IPS-20b (cell line): ENCODE measurements at regions not wholly inside any gene's neighbourhood (a gene's known extent, or its start where the extent isn't known, plus 50 kb on each side); places are given as distances from the start of the nearest gene placed in this dataset.

Experiments
- H3K27ac ChIP-seq: one replicate; pipeline ENCODE4 v1.5.1; 2013; ENCODE audit warnings: low read length
- H3K27me3 ChIP-seq: 2 replicates; pipeline ENCODE4 v1.6.1; 2013; ENCODE audit warnings: mild to moderate bottlenecking, low read length, inconsistent platforms; ENCODE audit not compliant: insufficient read depth
- H3K36me3 ChIP-seq: 2 replicates; pipeline ENCODE4 v1.6.1; 2013; ENCODE audit warnings: low read depth, mild to moderate bottlenecking, inconsistent platforms, low read length, moderate library complexity; ENCODE audit not compliant: insufficient read depth
- H3K4me1 ChIP-seq: 2 replicates; pipeline ENCODE4 v1.6.1; 2013; ENCODE audit warnings: mild to moderate bottlenecking, control low read depth, inconsistent platforms, low read length, moderate library complexity; ENCODE audit not compliant: insufficient read depth
- H3K4me3 ChIP-seq: 2 replicates; pipeline ENCODE4 v1.5.1; 2013; ENCODE audit warnings: mild to moderate bottlenecking, low read length, inconsistent platforms
- H3K9ac ChIP-seq: 2 replicates; pipeline ENCODE4 v1.6.1; 2013; ENCODE audit warnings: low read depth, mild to moderate bottlenecking, inconsistent platforms, low read length, moderate library complexity
- H3K9me3 ChIP-seq: 2 replicates; pipeline ENCODE4 v1.6.1; 2013; ENCODE audit warnings: mild to moderate bottlenecking, low read depth, low read length, inconsistent platforms; ENCODE audit not compliant: insufficient read depth

- no peaks in the 10 kb centered on the region for H3K9me3 ChIP-seq
- H3K27me3 ChIP-seq: no peaks in the 10 kb centered on the region
- H3K9ac ChIP-seq: no peak overlapping the region
- H3K4me1 ChIP-seq: peaks cover 6% of the 10 kb centered on the region
- no peak overlapping the region for H3K27ac ChIP-seq
- peaks cover 25% of the 10 kb centered on the region for H3K36me3 ChIP-seq
- H3K4me3 ChIP-seq: no peak overlapping the region
These were observed 222.2 kb upstream of the RGS6 start for GRCh38 chr14:71709987-71710386.

GRCh38 chr14:71711125-71711524 lies 221.1 kb upstream of the RGS6 start:
- H3K4me1 ChIP-seq: peaks cover 6% of the 10 kb centered on the region
- H3K27ac ChIP-seq: no peak overlapping the region

DNA sequence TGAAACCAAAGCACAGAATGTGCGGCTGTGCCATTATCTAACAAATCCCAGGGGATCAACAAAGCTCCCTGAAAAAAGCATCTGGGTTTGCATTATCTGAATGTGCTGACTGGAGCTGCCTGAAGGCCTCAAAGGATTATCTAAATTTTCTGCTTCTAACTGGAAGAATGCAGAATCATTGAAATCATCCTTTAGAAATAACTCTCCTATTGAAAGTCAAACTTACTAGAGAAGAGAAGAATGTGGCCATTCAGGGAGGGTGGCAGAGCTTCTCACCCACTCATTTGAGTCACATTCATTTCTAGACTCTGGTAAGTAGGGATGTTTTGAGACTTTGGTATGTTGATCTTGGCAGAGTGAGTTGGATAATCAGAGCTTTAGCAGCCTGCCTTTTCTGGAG lies 220.6 kb upstream of the RGS6 start:
- no peaks in the 10 kb centered on the region for H3K9me3 ChIP-seq
- peaks cover 6% of the 10 kb centered on the region for H3K4me1 ChIP-seq
- H3K27me3 ChIP-seq: no peaks in the 10 kb centered on the region
- H3K27ac ChIP-seq: no peak overlapping the region
- no peak overlapping the region for H3K4me3 ChIP-seq
- peaks cover 28% of the 10 kb centered on the region for H3K36me3 ChIP-seq
- no peak overlapping the region for H3K9ac ChIP-seq

More at GRCh38 chr14:71711125-71711524, 221.1 kb upstream of the RGS6 start:
- Histone ChIP-seq H3K36me3 (peaks cover 25% of the 10 kb centered on the region), H3K4me3 (no peak overlapping the region), H3K27me3 (no peaks in the 10 kb centered on the region), H3K9me3 (no peaks in the 10 kb centered on the region), H3K9ac (no peak overlapping the region)

- Histone ChIP-seq H3K27me3 (no peaks in the 10 kb centered on the region), H3K9ac (no peak overlapping the region), H3K4me3 (no peak overlapping the region), H3K36me3 (peaks cover 26% of the 10 kb centered on the region), H3K27ac (no peak overlapping the region), H3K9me3 (no peaks in the 10 kb centered on the region), H3K4me1 (peaks cover 6% of the 10 kb centered on the region)
These were observed 219.8 kb upstream of the RGS6 start for GRCh38 chr14:71712478-71712877.

- Histone ChIP-seq H3K27ac (no peak overlapping the region), H3K27me3 (no peaks in the 10 kb centered on the region), H3K4me1 (peaks cover 6% of the 10 kb centered on the region), H3K9ac (no peak overlapping the region), H3K9me3 (no peaks in the 10 kb centered on the region), H3K4me3 (no peak overlapping the region), H3K36me3 (peaks cover 26% of the 10 kb centered on the region)
These were observed 219.2 kb upstream of the RGS6 start for GRCh38 chr14:71713016-71713415.

DNA sequence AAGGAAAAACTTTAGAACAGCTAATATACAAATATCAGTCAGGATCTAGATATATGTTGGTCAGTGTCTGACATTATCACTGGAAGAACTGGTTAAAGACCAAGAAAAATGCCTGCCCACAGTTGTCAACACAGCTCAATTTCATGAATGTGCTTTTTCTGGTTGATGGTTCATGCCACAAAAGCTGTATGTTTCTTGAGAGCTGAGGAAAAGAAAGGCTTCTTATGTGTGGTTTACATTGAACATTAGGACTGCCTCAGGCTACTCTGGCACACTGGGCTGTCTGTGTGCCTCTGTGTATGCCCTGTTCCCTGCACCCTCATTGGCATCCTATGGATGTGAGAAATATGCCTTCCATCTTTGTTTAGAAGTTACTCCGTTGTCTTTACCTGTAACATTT lies 218.8 kb upstream of the RGS6 start:
- Histone ChIP-seq H3K4me1 (peaks cover 6% of the 10 kb centered on the region), H3K27me3 (no peaks in the 10 kb centered on the region), H3K4me3 (no peak overlapping the region), H3K27ac (no peak overlapping the region), H3K9me3 (no peaks in the 10 kb centered on the region), H3K36me3 (peaks cover 26% of the 10 kb centered on the region), H3K9ac (no peak overlapping the region)

DNA sequence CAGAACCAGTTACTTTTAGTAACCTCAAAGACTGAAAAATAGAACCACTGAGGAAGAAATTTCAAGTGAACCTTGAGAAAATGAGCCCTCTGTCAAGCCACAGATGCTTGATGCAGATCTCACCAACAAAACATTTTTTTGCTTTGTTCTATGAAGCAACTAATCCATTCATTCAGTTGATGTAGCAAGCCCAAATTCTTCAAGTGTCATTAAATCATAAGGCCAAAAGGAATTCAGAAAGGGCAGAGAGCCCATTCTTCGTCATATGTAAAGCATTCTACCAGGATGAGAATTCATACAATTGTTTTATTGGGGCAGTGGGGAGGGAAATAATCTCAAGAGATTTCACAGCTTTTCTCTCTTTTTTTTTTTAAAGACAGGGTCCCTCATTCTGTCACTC lies 218.0 kb upstream of the RGS6 start:
- H3K9me3 ChIP-seq: no peaks in the 10 kb centered on the region
- no peaks in the 10 kb centered on the region for H3K27me3 ChIP-seq
- H3K4me1 ChIP-seq: peaks cover 6% of the 10 kb centered on the region
- no peak overlapping the region for H3K4me3 ChIP-seq
- H3K9ac ChIP-seq: no peak overlapping the region
- H3K27ac ChIP-seq: no peak overlapping the region
- H3K36me3 ChIP-seq: peaks cover 22% of the 10 kb centered on the region

DNA sequence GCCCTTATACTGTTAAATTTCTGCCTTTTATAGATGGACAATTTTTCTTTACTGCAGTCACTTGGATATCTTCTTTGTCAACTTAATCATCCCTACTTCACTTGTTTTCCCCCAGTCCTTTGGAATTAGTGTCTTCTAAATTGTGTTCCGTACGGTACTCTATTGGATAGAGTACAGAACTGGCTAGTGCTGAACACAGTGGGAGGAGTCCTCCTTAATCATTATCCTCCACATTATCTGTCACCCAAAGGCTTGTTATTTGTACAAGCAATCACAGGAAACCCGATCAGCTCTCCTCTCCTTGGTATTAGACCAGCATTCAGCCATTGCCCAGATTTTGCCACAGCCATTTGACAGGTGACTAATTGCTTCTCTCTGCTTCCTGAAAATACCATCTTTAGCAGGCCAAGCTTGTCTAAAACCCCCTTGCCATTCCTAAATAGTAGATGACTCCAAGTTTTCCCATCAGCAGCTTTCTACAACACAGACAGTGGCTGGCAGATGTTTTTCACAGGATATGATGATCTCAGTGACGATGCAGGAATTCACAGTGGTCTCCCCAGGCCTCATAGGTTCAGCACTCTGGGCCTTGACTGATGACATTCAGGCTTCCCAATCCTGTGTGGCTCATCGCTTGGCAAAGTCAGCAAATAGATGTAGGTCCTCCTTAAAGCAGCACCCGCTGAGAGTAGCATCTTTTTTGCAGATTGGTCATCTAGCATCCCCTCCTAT lies 216.0 kb upstream of the RGS6 start:
- H3K36me3 ChIP-seq: 0 out of 2 replicates have a peak, but pooled peaks cover 8% of the 10 kb centered on the region
- no peaks in the 10 kb centered on the region for H3K9me3 ChIP-seq
- peaks cover 2% of the 10 kb centered on the region for H3K4me1 ChIP-seq
- no peaks in the 10 kb centered on the region for H3K27me3 ChIP-seq
- H3K9ac ChIP-seq: no peak overlapping the region
- H3K4me3 ChIP-seq: no peak overlapping the region
- no peak overlapping the region for H3K27ac ChIP-seq

DNA sequence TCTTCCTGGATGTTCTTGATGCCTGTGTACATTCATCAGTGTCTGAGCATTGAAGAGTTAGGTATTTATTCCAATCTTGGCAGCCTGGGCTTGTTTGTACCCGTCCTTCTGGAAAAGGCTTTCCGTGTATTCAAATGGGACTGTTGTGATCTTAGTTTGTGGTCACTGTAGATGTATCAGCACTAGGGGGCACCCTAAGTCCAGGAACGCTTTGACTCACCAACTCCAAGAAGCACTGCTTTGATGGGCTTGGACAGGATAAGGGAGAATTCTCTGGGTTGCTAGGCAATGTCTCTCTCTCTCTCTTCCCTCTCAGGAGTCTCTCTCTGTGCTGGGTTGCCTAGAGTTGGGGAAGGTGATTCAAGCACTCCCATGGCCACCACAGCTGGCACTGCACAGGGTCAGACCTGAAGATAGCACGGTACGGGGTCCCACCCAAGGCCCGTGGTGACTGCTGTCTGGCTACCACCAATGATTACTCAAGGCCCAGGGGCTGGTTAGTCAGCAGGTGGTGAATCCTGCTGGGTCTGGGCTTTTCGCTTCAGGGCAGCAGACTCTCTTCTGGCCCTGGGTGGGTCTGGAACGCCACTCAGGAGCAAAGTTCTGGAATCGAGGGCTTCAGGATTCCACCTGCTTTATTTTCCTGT lies 211.1 kb upstream of the RGS6 start:
- no peaks in the 10 kb centered on the region for H3K9me3 ChIP-seq
- peaks cover 28% of the 10 kb centered on the region for H3K36me3 ChIP-seq
- no peak overlapping the region for H3K27ac ChIP-seq
- H3K4me3 ChIP-seq: no peak overlapping the region
- H3K4me1 ChIP-seq: no peaks in the 10 kb centered on the region
- no peak overlapping the region for H3K9ac ChIP-seq
- no peaks in the 10 kb centered on the region for H3K27me3 ChIP-seq

GRCh38 chr14:71721791-71722190 lies 210.4 kb upstream of the RGS6 start:
- Histone ChIP-seq H3K9ac (no peak overlapping the region), H3K9me3 (no peaks in the 10 kb centered on the region), H3K4me1 (no peaks in the 10 kb centered on the region), H3K27ac (no peak overlapping the region), H3K4me3 (no peak overlapping the region), H3K27me3 (no peaks in the 10 kb centered on the region), H3K36me3 (peaks cover 24% of the 10 kb centered on the region)

GRCh38 chr14:71722885-71723284 lies 209.3 kb upstream of the RGS6 start:
- no peak overlapping the region for H3K27ac ChIP-seq
- H3K36me3 ChIP-seq: peaks cover 26% of the 10 kb centered on the region
- H3K27me3 ChIP-seq: no peaks in the 10 kb centered on the region
- no peaks in the 10 kb centered on the region for H3K4me1 ChIP-seq
- H3K4me3 ChIP-seq: no peak overlapping the region
- H3K9me3 ChIP-seq: no peaks in the 10 kb centered on the region
- H3K9ac ChIP-seq: no peak overlapping the region

GRCh38 chr14:71725922-71726579 lies 206.2 kb upstream of the RGS6 start:
- Histone ChIP-seq H3K27ac (no peak overlapping the region), H3K4me3 (no peak overlapping the region), H3K36me3 (peaks cover 50% of the 10 kb centered on the region), H3K9ac (no peak overlapping the region), H3K4me1 (no peaks in the 10 kb centered on the region), H3K27me3 (no peaks in the 10 kb centered on the region), H3K9me3 (no peaks in the 10 kb centered on the region)
